Liver (tissue), 3 donors: ENCODE measurements at regions not wholly inside any gene's neighbourhood (a gene's known extent, or its start where the extent isn't known, plus 50 kb on each side); places are given as distances from the start of the nearest gene placed in this dataset.

Experiments
- EGR1 ChIP-seq, 2 donors: IDR thresholded peaks; 2 replicates each; pipeline ENCODE4 v1.6.1; 2016 to 2018; ENCODE audit warnings: antibody characterized with exemption in 2 of 2, low read depth in 2 of 2
- RAD21 ChIP-seq, 2 donors: IDR thresholded peaks; 2 replicates each; pipeline ENCODE4 v1.6.1; 2016; ENCODE audit warnings: antibody characterized with exemption in 2 of 2, mild to moderate bottlenecking in 2 of 2
- REST ChIP-seq: IDR thresholded peaks from 2 replicates; pipeline ENCODE4 v1.6.1; 2016; ENCODE audit warnings: antibody characterized with exemption, mild to moderate bottlenecking
- TAF1 ChIP-seq: conservative IDR thresholded peaks from 2 replicates; pipeline ENCODE4 v1.6.1; 2016; ENCODE audit warnings: antibody characterized with exemption, mild to moderate bottlenecking
- YY1 ChIP-seq: IDR thresholded peaks from 2 replicates; pipeline ENCODE4 v1.6.1; 2016; ENCODE audit warnings: antibody characterized with exemption, mild to moderate bottlenecking
- TF ChIP-seq, protein P1 (sequence below): fragments of 150-350 bp; IDR thresholded peaks from 2 replicates; pipeline ENCODE4 v1.5.1; 2017; ENCODE audit warnings: improper control_type of control experiment, low read depth, low read length; ENCODE audit not compliant: missing input control
- TF ChIP-seq, protein P2 (sequence below): IDR thresholded peaks from 2 replicates; pipeline ENCODE4 v1.6.1; 2016; ENCODE audit warnings: antibody characterized with exemption
- TF ChIP-seq, protein P3 (sequence below): IDR thresholded peaks from 2 replicates; pipeline ENCODE4 v1.6.1; 2016; ENCODE audit warnings: antibody characterized with exemption
- donor health status: healthy.
- donor health status: healthy.

- TF ChIP-seq, protein P1, sequence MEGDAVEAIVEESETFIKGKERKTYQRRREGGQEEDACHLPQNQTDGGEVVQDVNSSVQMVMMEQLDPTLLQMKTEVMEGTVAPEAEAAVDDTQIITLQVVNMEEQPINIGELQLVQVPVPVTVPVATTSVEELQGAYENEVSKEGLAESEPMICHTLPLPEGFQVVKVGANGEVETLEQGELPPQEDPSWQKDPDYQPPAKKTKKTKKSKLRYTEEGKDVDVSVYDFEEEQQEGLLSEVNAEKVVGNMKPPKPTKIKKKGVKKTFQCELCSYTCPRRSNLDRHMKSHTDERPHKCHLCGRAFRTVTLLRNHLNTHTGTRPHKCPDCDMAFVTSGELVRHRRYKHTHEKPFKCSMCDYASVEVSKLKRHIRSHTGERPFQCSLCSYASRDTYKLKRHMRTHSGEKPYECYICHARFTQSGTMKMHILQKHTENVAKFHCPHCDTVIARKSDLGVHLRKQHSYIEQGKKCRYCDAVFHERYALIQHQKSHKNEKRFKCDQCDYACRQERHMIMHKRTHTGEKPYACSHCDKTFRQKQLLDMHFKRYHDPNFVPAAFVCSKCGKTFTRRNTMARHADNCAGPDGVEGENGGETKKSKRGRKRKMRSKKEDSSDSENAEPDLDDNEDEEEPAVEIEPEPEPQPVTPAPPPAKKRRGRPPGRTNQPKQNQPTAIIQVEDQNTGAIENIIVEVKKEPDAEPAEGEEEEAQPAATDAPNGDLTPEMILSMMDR, result no peak
- TF ChIP-seq REST, result no peak
- TF ChIP-seq, protein P2, sequence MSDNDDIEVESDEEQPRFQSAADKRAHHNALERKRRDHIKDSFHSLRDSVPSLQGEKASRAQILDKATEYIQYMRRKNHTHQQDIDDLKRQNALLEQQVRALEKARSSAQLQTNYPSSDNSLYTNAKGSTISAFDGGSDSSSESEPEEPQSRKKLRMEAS, result no peak
- no peak for TF ChIP-seq YY1
- TF ChIP-seq, protein P3, sequence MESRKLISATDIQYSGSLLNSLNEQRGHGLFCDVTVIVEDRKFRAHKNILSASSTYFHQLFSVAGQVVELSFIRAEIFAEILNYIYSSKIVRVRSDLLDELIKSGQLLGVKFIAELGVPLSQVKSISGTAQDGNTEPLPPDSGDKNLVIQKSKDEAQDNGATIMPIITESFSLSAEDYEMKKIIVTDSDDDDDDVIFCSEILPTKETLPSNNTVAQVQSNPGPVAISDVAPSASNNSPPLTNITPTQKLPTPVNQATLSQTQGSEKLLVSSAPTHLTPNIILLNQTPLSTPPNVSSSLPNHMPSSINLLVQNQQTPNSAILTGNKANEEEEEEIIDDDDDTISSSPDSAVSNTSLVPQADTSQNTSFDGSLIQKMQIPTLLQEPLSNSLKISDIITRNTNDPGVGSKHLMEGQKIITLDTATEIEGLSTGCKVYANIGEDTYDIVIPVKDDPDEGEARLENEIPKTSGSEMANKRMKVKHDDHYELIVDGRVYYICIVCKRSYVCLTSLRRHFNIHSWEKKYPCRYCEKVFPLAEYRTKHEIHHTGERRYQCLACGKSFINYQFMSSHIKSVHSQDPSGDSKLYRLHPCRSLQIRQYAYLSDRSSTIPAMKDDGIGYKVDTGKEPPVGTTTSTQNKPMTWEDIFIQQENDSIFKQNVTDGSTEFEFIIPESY, result no peak
- TF ChIP-seq RAD21 (IDR thresholded peaks at IDR 0.05), result no peak
- TF ChIP-seq EGR1 (IDR thresholded peaks at IDR 0.05; ENCODE audit: low read depth in 2 of 2), result no peak
- TF ChIP-seq TAF1, result no peak
Observed at GRCh38 chr6:163659803-163660202, 245.3 kb downstream of the QKI start.
